Fibroblast of lung (primary cell): ENCODE measurements at regions not wholly inside any gene's neighbourhood (a gene's known extent, or its start where the extent isn't known, plus 50 kb on each side); places are given as distances from the start of the nearest gene placed in this dataset.

Experiments
- DNase-seq, 2 donors: peaks; one replicate each; pipeline versions ENCODE4 v3.0.0 to v3.0.0-alpha.2; 2010; ENCODE audit warnings: low read depth in 2 of 2
- H2AFZ ChIP-seq: 2 replicates; pipeline ENCODE4 v1.5.1; 2012; ENCODE audit warnings: low read length, control low read depth, inconsistent platforms
- H3K27ac ChIP-seq: 2 replicates; pipeline ENCODE4 v1.5.1; 2011; ENCODE audit warnings: low read length, control low read depth; ENCODE audit not compliant: insufficient read depth
- H3K27me3 ChIP-seq: 2 replicates; pipeline ENCODE4 v1.5.1; 2011; ENCODE audit warnings: mild to moderate bottlenecking, low read length; ENCODE audit not compliant: control insufficient read depth, insufficient read depth
- H3K36me3 ChIP-seq: 2 replicates; pipeline ENCODE4 v1.5.1; 2011; ENCODE audit warnings: low read length; ENCODE audit not compliant: control insufficient read depth, insufficient read depth
- H3K4me1 ChIP-seq: 2 replicates; pipeline ENCODE4 v1.5.1; 2011; ENCODE audit warnings: low read length; ENCODE audit not compliant: control insufficient read depth, insufficient read depth; ENCODE audit errors: extremely low read depth
- H3K4me2 ChIP-seq: 2 replicates; pipeline ENCODE4 v1.5.1; 2011; ENCODE audit warnings: low read length, control low read depth; ENCODE audit not compliant: insufficient read depth; ENCODE audit errors: extremely low read depth
- H3K4me3 ChIP-seq, 4 experiments: fragments of 200-600 bp in 1 of 4; sonication (generic) in 1 of 4; replicated peaks in 1 of 4; 2 replicates each; pipeline ENCODE4 v1.5.1; 2011 to 2016; ENCODE audit warnings: low read length in 4 of 4, low read depth in 3 of 4, mild to moderate bottlenecking in 3 of 4, control low read depth in 2 of 4, inconsistent platforms in 1 of 4, mixed read lengths in 1 of 4; ENCODE audit not compliant: insufficient read depth in 1 of 4; ENCODE audit errors: control extremely low read depth in 1 of 4
- H3K79me2 ChIP-seq: 2 replicates; pipeline ENCODE4 v1.5.1; 2012; ENCODE audit warnings: mild to moderate bottlenecking, low read length, inconsistent platforms; ENCODE audit not compliant: control insufficient read depth, insufficient read depth
- H3K9ac ChIP-seq: 2 replicates; pipeline ENCODE4 v1.5.1; 2011; ENCODE audit warnings: mild to moderate bottlenecking, low read length, control low read depth; ENCODE audit not compliant: insufficient read depth
- H3K9me3 ChIP-seq: 2 replicates; pipeline ENCODE4 v1.5.1; 2012; ENCODE audit warnings: low read depth, low read length; ENCODE audit not compliant: control insufficient read depth, insufficient read depth
- H4K20me1 ChIP-seq: 2 replicates; pipeline ENCODE4 v1.5.1; 2011; ENCODE audit warnings: low read length; ENCODE audit not compliant: control insufficient read depth, insufficient read depth; ENCODE audit errors: extremely low read depth
- EZH2 ChIP-seq: IDR thresholded peaks from 2 replicates; pipeline ENCODE4 v1.5.1; 2012; ENCODE audit warnings: low read length, control low read depth, mild to moderate bottlenecking; ENCODE audit errors: missing control alignments
- TF ChIP-seq, protein P1 (sequence below), 2 donors: IDR thresholded peaks in 1 of 2; conservative IDR thresholded peaks in 1 of 2; 1 replicate in 1 of 2; 2 replicates in 1 of 2; pipeline ENCODE4 v1.5.1; 2011 to 2012; ENCODE audit warnings: low read length in 2 of 2, control low read depth in 1 of 2, inconsistent platforms in 1 of 2, low read depth in 1 of 2, mild to moderate bottlenecking in 1 of 2

DNA sequence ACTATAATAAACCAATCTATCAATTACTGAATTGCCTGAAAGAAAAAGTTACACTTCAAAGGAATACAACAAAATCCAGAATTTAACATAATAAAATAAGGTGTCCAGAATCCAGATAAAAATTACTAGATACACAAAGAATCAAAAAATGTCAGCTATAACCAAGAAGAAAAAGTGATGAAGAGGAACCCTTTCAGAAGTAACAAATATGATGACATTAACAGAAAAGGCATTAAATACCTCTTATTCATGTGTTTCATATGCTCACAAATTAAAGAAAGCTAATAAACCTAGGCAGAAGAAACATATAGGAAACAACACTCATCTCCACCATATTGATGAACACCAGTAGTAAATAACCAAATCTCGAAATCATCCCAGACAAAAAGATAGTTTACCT is 722.8 kb downstream of the ADCYAP1 start:
- Histone ChIP-seq H3K27me3 (no peaks in the 10 kb centered on the region), H3K4me1 (no peaks in the 10 kb centered on the region), H3K4me2 (no peak overlapping the region), H3K27ac (no peak overlapping the region), H3K9me3 (no peaks in the 10 kb centered on the region), H3K36me3 (no peaks in the 10 kb centered on the region), H4K20me1 (no peaks in the 10 kb centered on the region), H3K9ac (no peak overlapping the region), H2AFZ (no peak overlapping the region), H3K79me2 (no peaks in the 10 kb centered on the region), H3K4me3 (no peak overlapping the region)
- no peak for DNase-seq
- no peak for TF ChIP-seq EZH2
- TF ChIP-seq, protein P1, sequence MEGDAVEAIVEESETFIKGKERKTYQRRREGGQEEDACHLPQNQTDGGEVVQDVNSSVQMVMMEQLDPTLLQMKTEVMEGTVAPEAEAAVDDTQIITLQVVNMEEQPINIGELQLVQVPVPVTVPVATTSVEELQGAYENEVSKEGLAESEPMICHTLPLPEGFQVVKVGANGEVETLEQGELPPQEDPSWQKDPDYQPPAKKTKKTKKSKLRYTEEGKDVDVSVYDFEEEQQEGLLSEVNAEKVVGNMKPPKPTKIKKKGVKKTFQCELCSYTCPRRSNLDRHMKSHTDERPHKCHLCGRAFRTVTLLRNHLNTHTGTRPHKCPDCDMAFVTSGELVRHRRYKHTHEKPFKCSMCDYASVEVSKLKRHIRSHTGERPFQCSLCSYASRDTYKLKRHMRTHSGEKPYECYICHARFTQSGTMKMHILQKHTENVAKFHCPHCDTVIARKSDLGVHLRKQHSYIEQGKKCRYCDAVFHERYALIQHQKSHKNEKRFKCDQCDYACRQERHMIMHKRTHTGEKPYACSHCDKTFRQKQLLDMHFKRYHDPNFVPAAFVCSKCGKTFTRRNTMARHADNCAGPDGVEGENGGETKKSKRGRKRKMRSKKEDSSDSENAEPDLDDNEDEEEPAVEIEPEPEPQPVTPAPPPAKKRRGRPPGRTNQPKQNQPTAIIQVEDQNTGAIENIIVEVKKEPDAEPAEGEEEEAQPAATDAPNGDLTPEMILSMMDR (conservative IDR thresholded peaks at IDR 0.05 in 1 of 2, IDR thresholded peaks at IDR 0.05 in 1 of 2; ENCODE audit: low read depth in 1 of 2, low read length in 2 of 2) = no peak

DNA sequence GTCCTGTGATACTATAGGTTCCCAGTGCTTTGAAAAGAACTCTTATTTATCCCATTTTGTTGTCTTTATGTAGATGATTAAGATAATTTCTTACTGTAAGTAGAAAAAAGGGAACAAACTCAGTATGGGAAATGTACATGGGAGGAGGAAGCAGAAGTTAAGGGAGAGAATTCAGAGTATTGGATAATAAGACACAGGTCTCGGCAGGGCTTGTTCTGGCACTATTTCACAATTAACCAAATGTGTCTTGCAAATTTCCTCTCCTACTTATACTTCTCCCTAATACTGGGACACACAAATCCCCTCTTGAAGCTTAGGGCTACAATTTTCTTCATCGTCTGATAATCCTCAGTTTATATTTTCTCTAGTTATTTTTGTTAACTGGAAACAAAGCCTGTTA is 744.0 kb downstream of the ADCYAP1 start:
- H3K36me3 ChIP-seq = no peaks in the 10 kb centered on the region
- no peaks in the 10 kb centered on the region for H3K79me2 ChIP-seq
- H3K9me3 ChIP-seq = no peaks in the 10 kb centered on the region
- H3K27ac ChIP-seq = no peak overlapping the region
- H3K4me2 ChIP-seq = no peak overlapping the region
- H2AFZ ChIP-seq = no peak overlapping the region
- no peaks in the 10 kb centered on the region for H3K27me3 ChIP-seq
- DNase-seq = no peak
- H3K4me1 ChIP-seq = no peaks in the 10 kb centered on the region
- TF ChIP-seq, protein P1 (conservative IDR thresholded peaks at IDR 0.05 in 1 of 2, IDR thresholded peaks at IDR 0.05 in 1 of 2; ENCODE audit: low read depth in 1 of 2, low read length in 2 of 2) = no peak
- TF ChIP-seq EZH2 = no peak
- no peak overlapping the region for H3K9ac ChIP-seq
- H3K4me3 ChIP-seq = no peak overlapping the region
- no peaks in the 10 kb centered on the region for H4K20me1 ChIP-seq

DNA sequence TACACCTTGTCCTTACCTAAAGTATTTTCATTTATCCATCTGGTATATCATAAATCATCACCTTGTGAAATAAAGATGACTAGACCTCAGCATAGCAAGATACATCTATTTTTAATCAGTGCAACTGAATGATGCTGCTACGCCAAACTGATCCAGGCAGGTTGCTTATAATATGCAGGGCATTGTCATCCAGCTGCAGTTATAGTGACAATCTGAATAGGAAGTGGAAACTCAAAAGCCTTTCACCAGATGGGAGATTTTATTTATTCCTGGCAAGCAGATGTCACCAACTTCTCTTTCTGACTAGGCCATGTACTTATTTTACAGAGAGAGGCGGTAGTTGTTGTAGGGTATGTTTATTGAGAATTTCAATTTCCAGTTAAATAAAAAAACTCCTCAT is 747.3 kb downstream of the ADCYAP1 start:
- Histone ChIP-seq H3K9me3 (no peaks in the 10 kb centered on the region), H2AFZ (no peak overlapping the region), H3K9ac (no peak overlapping the region), H3K27ac (no peak overlapping the region), H4K20me1 (no peaks in the 10 kb centered on the region), H3K79me2 (no peaks in the 10 kb centered on the region), H3K27me3 (no peaks in the 10 kb centered on the region), H3K4me2 (no peak overlapping the region), H3K4me3 (no peak overlapping the region), H3K36me3 (no peaks in the 10 kb centered on the region), H3K4me1 (no peaks in the 10 kb centered on the region)
- TF ChIP-seq, protein P1 (conservative IDR thresholded peaks at IDR 0.05 in 1 of 2, IDR thresholded peaks at IDR 0.05 in 1 of 2; ENCODE audit: low read depth in 1 of 2, low read length in 2 of 2) = no peak
- no peak for TF ChIP-seq EZH2
- DNase-seq = no peak
